ENCODE measurements at regions not wholly inside any gene's neighbourhood (a gene's known extent, or its start where the extent isn't known, plus 50 kb on each side); places are given as distances from the start of the nearest gene placed in this dataset.

DNA sequence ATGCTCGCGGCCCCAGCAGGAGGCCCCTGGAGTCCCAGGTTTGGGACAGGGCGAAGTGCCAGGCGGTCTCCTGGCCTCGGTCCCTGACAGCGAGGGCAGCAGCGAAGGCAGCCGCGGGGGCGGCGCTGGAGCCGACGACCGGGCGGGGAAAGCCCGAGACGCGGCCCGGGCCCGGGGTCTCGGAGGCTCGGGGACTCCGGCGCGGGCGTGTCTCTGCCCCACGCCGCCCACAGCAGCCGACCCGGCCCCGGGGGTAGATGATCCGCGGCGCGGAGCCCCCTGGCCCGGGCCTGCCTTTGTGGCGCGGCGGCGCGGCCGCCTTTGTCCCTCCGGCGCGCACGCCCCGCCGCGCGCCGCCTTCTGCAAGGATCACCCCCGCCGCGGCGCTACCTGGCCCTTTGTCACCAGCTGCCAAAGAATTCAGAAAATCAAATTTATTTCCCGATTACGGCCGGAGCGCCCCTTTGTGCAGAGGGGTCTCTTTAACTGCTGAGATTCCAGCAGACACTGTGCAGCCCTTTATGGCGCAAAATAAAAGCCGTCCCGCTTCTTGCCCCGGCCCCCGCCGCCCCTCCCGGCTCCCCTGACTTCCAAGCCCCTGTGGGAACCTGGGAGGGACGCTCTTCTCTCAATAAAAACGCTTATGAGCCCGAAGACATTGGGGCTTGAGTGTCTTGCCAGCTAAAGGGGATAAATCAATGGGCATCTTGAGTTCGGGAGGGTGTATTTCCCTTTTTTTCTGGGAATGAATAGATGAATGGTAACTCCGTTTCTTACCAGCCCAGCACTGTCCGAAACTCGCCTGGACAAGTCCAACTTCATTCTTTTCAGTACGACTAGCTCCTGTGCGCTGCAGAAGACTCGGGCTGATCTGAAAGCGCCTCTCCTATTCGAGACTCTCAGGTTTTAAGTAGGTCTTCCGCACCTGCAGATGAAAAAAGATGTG lies 68.4 kb downstream of the HES1 start:
- TF ChIP-seq, protein P1, sequence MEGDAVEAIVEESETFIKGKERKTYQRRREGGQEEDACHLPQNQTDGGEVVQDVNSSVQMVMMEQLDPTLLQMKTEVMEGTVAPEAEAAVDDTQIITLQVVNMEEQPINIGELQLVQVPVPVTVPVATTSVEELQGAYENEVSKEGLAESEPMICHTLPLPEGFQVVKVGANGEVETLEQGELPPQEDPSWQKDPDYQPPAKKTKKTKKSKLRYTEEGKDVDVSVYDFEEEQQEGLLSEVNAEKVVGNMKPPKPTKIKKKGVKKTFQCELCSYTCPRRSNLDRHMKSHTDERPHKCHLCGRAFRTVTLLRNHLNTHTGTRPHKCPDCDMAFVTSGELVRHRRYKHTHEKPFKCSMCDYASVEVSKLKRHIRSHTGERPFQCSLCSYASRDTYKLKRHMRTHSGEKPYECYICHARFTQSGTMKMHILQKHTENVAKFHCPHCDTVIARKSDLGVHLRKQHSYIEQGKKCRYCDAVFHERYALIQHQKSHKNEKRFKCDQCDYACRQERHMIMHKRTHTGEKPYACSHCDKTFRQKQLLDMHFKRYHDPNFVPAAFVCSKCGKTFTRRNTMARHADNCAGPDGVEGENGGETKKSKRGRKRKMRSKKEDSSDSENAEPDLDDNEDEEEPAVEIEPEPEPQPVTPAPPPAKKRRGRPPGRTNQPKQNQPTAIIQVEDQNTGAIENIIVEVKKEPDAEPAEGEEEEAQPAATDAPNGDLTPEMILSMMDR (IDR thresholded peaks at IDR 0.05): no peak
- TF ChIP-seq POLR2A (IDR thresholded peaks at IDR 0.05): no peak
- TF ChIP-seq POLR2AphosphoS5 (IDR thresholded peaks at IDR 0.05; ENCODE audit: insufficient read depth in 1 of 2, low read depth in 1 of 2): no peak

Data from vagina (tissue), 2 donors.